PC-9 (cell line): ENCODE measurements at regions not wholly inside any gene's neighbourhood (a gene's known extent, or its start where the extent isn't known, plus 50 kb on each side); places are given as distances from the start of the nearest gene placed in this dataset.

Experiments
- BruUV-seq: library from RNA; stranded (reverse); fragments of 400-500 nt; replicated peaks from 2 replicates; lab custom pipeline; 2021; lab: Mats Ljungman, UMichigan
- CTCF ChIA-PET: fragments of 300-600 bp; sonication (Branson Sonifier 250); formaldehyde crosslinking; loops from one replicate; lab custom pipeline; 2022; ENCODE audit warnings: antibody characterized with exemption; lab: Charles Lee
- POLR2A ChIA-PET: fragments of 300-600 bp; sonication (Branson Sonifier 250); formaldehyde crosslinking; loops from one replicate; lab custom pipeline; 2022; ENCODE audit warnings: antibody characterized with exemption; ENCODE audit not compliant: unreplicated experiment; lab: Charles Lee
- DNase-seq, 2 experiments: peaks; one replicate each; pipeline versions ENCODE4 v3.0.0 to v3.0.0-alpha.2; 2015 to 2022; ENCODE audit warnings: mixed read lengths in 1 of 2
- H2AFZ ChIP-seq: fragments of 200-600 bp; sonication (generic); 2 replicates; pipeline ENCODE4 v1.8.1; 2017; ENCODE audit warnings: antibody characterized with exemption
- H3F3A ChIP-seq: fragments of 200-600 bp; sonication (generic); 2 replicates; pipeline ENCODE4 v1.8.1; 2017; ENCODE audit warnings: antibody characterized with exemption, mild to moderate bottlenecking, low read depth; ENCODE audit not compliant: insufficient read depth
- H3K27ac ChIP-seq: fragments of 200-600 bp; sonication (generic); 2 replicates; pipeline ENCODE4 v1.6.1; 2016; ENCODE audit warnings: mixed run types
- H3K27me3 ChIP-seq: fragments of 200-600 bp; sonication (generic); 2 replicates; pipeline ENCODE4 v1.6.1; 2016; ENCODE audit warnings: low read depth, mixed run types; ENCODE audit not compliant: insufficient read depth
- H3K36me3 ChIP-seq: fragments of 200-600 bp; sonication (generic); 2 replicates; pipeline ENCODE4 v1.6.1; 2016; ENCODE audit warnings: low read depth, mixed run types
- H3K4me1 ChIP-seq: fragments of 200-600 bp; sonication (generic); replicated peaks from 2 replicates; pipeline ENCODE4 v1.6.1; 2016; ENCODE audit warnings: mixed run types; ENCODE audit not compliant: insufficient read depth
- H3K4me2 ChIP-seq: fragments of 200-600 bp; sonication (generic); 2 replicates; pipeline ENCODE4 v1.6.1; 2017; ENCODE audit warnings: mixed run types
- H3K4me3 ChIP-seq: fragments of 200-600 bp; sonication (generic); 2 replicates; pipeline ENCODE4 v1.6.1; 2016; ENCODE audit warnings: mixed run types
- H3K79me2 ChIP-seq: fragments of 200-600 bp; sonication (generic); 2 replicates; pipeline ENCODE4 v1.6.1; 2017; ENCODE audit warnings: low read depth, mixed run types
- H3K9me2 ChIP-seq: fragments of 200-600 bp; sonication (generic); 2 replicates; pipeline ENCODE4 v1.8.1; 2017; ENCODE audit warnings: mild to moderate bottlenecking; ENCODE audit not compliant: insufficient read depth
- H3K9me3 ChIP-seq: fragments of 200-600 bp; sonication (generic); 2 replicates; pipeline ENCODE4 v1.8.1; 2016; ENCODE audit warnings: low read depth; ENCODE audit not compliant: insufficient read depth
- H4K20me1 ChIP-seq: fragments of 200-600 bp; sonication (generic); 2 replicates; pipeline ENCODE4 v1.8.1; 2017; ENCODE audit not compliant: insufficient read depth
- CTCF ChIP-seq: fragments of 200-600 bp; sonication (generic); conservative IDR thresholded peaks from 2 replicates; pipeline ENCODE4 v1.6.1; 2017; ENCODE audit warnings: mixed run types, antibody characterized with exemption, mild to moderate bottlenecking, moderate library complexity
- EZH2 ChIP-seq: fragments of 200-600 bp; sonication (generic); IDR thresholded peaks from 2 replicates; pipeline ENCODE4 v1.8.0; 2017; ENCODE audit warnings: antibody characterized with exemption, low read depth
- intact Hi-C: fragments of 100-400 bp; cut with micrococcal nuclease; formaldehyde crosslinking; loops from one replicate; pipeline ENCODE4 v1.10.0; 2022; ENCODE audit not compliant: unreplicated experiment

DNA sequence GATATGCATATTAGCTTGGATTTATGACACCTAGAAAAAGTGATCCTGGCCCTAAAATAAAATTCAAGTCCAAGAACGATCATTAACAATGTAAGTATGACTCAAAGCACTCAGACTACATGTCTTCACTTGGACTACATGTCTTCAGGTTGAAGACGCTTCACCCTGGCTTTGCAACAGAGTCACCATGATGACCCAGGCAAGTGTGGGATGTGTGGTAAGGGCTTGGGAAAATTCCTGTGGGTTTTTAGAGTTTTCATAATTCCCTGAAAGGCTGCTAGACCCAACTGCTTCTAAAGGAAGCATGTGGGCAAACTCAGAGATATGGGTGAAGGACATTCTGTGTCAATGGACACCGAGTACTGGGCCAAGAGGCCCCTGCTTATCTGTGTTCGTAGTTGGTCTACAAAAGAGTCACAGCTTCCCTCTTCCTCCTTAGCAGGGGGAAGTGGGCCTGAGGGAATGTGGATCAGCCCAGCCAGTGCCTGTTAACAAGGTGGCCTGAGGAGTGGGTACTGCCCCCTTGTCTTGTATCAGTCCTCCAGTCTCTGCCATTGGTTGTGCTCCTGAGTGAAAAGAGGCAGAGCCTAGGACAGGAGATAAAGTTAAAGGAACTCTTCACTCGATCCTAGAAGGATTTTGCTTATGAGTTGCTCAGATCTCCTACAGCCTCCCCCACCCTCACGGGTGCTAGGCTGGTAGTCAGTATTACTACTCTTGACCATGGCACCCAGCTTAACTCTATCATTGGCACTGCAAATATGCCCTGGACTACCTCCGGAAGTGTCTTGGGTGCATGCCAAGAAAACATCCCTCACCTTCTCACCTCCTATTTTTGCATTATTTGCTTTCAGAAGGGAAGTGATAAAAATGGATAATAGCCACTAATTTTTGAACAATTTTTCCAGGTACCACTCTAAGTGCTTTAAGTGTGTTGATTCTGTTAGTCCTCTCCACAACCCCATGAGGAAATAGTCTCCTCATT is 406.3 kb downstream of the COG6 start:
- no peak overlapping the region for H2AFZ ChIP-seq
- CTCF ChIA-PET: no interaction called here

GRCh38 chr13:40063278-40063698 is 407.8 kb downstream of the COG6 start:
- ChIA-PET POLR2A (interaction anchor here (0.6 kb wide), 1 partner anchor 228 kb away, joined by 3 read pairs; no protein-coding TSS in a partner anchor), CTCF (interaction anchor here (0.6 kb wide), 1 partner anchor 394 kb away, joined by 3 read pairs; no protein-coding TSS in a partner anchor)
- Histone ChIP-seq H4K20me1 (no peaks in the 10 kb centered on the region), H3K27ac (no peak overlapping the region), H3K27me3 (no peaks in the 10 kb centered on the region), H3K36me3 (no peaks in the 10 kb centered on the region), H3K4me1 (no peaks in the 10 kb centered on the region), H3K9me3 (no peaks in the 10 kb centered on the region), H3K4me3 (no peak overlapping the region), H3K79me2 (no peaks in the 10 kb centered on the region), H3K4me2 (no peak overlapping the region), H3F3A (no peaks in the 10 kb centered on the region), H2AFZ (0 out of 2 replicates have a peak overlapping the region, but pooled peaks have one; percentile 33), H3K9me2 (no peaks in the 10 kb centered on the region)
- intact Hi-C loops: no loop called here
- no TSS peak for BruUV-seq
- DNase-seq: no peak
- TF ChIP-seq CTCF: no peak
- no peak for TF ChIP-seq EZH2

More for the DNA sequence above, 406.3 kb downstream of the COG6 start:
- Histone ChIP-seq H3K9me3 (no peaks in the 10 kb centered on the region), H3K27ac (no peak overlapping the region), H3K27me3 (no peaks in the 10 kb centered on the region), H3F3A (no peaks in the 10 kb centered on the region), H3K4me2 (no peak overlapping the region), H3K36me3 (no peaks in the 10 kb centered on the region), H3K79me2 (no peaks in the 10 kb centered on the region), H3K4me3 (no peak overlapping the region), H3K9me2 (no peaks in the 10 kb centered on the region), H4K20me1 (no peaks in the 10 kb centered on the region), H3K4me1 (no peaks in the 10 kb centered on the region)
- no TSS peak for BruUV-seq
- POLR2A ChIA-PET: no interaction called here
- intact Hi-C loops: no loop called here
- DNase-seq: no peak
- TF ChIP-seq EZH2 (no peak), CTCF (no peak)

DNA sequence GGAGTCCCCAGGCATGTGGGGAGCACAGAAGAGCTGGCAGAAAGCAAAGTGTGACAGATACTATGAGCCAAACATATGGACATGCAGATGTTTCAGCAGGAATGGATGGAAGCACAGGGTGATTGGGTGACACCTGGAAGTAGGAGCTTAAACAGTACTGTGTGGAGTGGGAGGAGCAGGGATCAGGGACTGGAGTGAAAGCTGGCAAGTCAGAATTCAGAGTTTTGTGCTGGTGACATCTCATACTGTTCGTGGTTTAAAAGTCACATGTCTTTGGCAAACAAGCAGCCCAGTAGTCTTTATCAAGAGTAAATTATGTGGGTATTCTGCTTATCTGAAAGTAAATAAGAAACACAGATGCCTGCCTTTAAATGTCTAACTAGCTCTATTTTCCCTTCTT is 408.2 kb downstream of the COG6 start:
- H3K4me1 ChIP-seq: no peaks in the 10 kb centered on the region
- intact Hi-C loops: no loop called here
- no peaks in the 10 kb centered on the region for H3K9me2 ChIP-seq
- ChIA-PET POLR2A (no interaction called here), CTCF (no interaction called here)
- TF ChIP-seq CTCF (no peak), EZH2 (no peak)
- H3K79me2 ChIP-seq: no peaks in the 10 kb centered on the region
- H4K20me1 ChIP-seq: no peaks in the 10 kb centered on the region
- no peaks in the 10 kb centered on the region for H3K9me3 ChIP-seq
- H3K27ac ChIP-seq: no peak overlapping the region
- no peak overlapping the region for H3K4me2 ChIP-seq
- BruUV-seq: no TSS peak
- no peaks in the 10 kb centered on the region for H3F3A ChIP-seq
- H3K27me3 ChIP-seq: no peaks in the 10 kb centered on the region
- 0 out of 2 replicates have a peak overlapping the region, but pooled peaks have one; percentile 33 for H2AFZ ChIP-seq
- DNase-seq: no peak
- no peak overlapping the region for H3K4me3 ChIP-seq
- no peaks in the 10 kb centered on the region for H3K36me3 ChIP-seq
